GM23248 (cell line): ENCODE measurements at regions not wholly inside any gene's neighbourhood (a gene's known extent, or its start where the extent isn't known, plus 50 kb on each side); places are given as distances from the start of the nearest gene placed in this dataset.

ENCODE experiments used
- EZH2 ChIP-seq: fragments of 200-600 bp; sonication (generic); IDR thresholded peaks from 2 replicates; pipeline ENCODE4 v1.6.1; 2018; ENCODE audit warnings: antibody characterized with exemption, mild to moderate bottlenecking; ENCODE audit not compliant: insufficient read depth, poor library complexity, severe bottlenecking
- EZH2phosphoT487 ChIP-seq: fragments of 200-600 bp; sonication (generic); IDR thresholded peaks from 2 replicates; pipeline ENCODE4 v1.6.1; 2018; ENCODE audit warnings: antibody characterized with exemption, moderate library complexity, mild to moderate bottlenecking, low read depth; ENCODE audit not compliant: insufficient read depth

- TF ChIP-seq EZH2phosphoT487 (no peak), EZH2 (no peak)
Observed at GRCh38 chr5:57666582-57666981, 184.0 kb upstream of the ACTBL2 start.
